ENCODE measurements at regions not wholly inside any gene's neighbourhood (a gene's known extent, or its start where the extent isn't known, plus 50 kb on each side); places are given as distances from the start of the nearest gene placed in this dataset.

DNA sequence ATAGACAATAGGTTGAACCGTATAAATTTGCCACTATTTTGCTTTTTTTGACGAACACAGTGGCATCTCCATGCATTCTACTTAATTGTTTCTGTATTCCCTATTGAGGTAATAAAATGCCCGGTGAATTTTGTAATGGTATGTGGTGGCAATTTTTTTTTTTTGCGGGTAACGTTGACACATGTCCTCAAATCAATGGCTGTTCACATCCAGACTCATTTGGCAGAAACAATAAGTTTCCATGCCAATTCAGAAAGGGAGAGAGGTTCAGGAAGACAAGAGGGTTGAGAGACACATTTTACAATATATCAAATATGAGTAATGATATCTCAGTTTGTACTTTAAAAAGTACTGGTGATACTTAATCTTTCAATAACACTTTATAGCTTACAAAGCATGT, 463.9 kb downstream of the WDR72 start:
- Mint-ChIP-seq H3K27me3 (ENCODE audit: low read depth) (no peaks in the 10 kb centered on the region), H3K27ac (no peak overlapping the region), H3K4me1 (no peaks in the 10 kb centered on the region), H3K4me3 (no peak overlapping the region), H3K36me3 (ENCODE audit: insufficient read depth in 1 of 3, low read depth in 3 of 3) (no peaks in the 10 kb centered on the region), H3K9me3 (no peaks in the 10 kb centered on the region)
- H4K91ac ChIP-seq (ENCODE audit: insufficient read length, low read depth, low read length), result no peak overlapping the region
- no peak overlapping the region for H4K5ac ChIP-seq (ENCODE audit: insufficient read length, low read depth, low read length)
- no peak overlapping the region for H3K27ac ChIP-seq (ENCODE audit: insufficient read length, low read depth, low read length)
- H3K79me1 ChIP-seq (ENCODE audit: insufficient read depth, low read depth, low read length, poor library complexity, severe bottlenecking), result no peaks in the 10 kb centered on the region
- H3K14ac ChIP-seq (ENCODE audit: insufficient read depth, low read length), result no peak overlapping the region
- H3K79me2 ChIP-seq (ENCODE audit: insufficient read depth, low read length), result no peaks in the 10 kb centered on the region
- WGBS (ENCODE audit: extremely low coverage, insufficient read length, low lambda C conversion rate), result no CpG with 5 or more reads among the region's 5 CpGs
- no peaks in the 10 kb centered on the region for H3K4me1 ChIP-seq (ENCODE audit: insufficient read depth, low read length)
- H4K20me1 ChIP-seq (ENCODE audit: control insufficient read depth, insufficient read depth, insufficient read length), result no peaks in the 10 kb centered on the region
- no peak overlapping the region for H3K18ac ChIP-seq (ENCODE audit: insufficient read length, low read depth, low read length)
- H3K56ac ChIP-seq (ENCODE audit: insufficient read length, low read depth, low read length), result no peak overlapping the region
- H2BK15ac ChIP-seq (ENCODE audit: low read depth, low read length), result no peak overlapping the region
- H2BK5ac ChIP-seq (ENCODE audit: insufficient read length, low read length), result no peak overlapping the region
- H2BK12ac ChIP-seq (ENCODE audit: insufficient read length, low read depth, low read length), result no peak overlapping the region
- H2BK120ac ChIP-seq (ENCODE audit: low read depth, low read length, poor library complexity, severe bottlenecking), result no peak overlapping the region
- TF ChIP-seq, protein P1, sequence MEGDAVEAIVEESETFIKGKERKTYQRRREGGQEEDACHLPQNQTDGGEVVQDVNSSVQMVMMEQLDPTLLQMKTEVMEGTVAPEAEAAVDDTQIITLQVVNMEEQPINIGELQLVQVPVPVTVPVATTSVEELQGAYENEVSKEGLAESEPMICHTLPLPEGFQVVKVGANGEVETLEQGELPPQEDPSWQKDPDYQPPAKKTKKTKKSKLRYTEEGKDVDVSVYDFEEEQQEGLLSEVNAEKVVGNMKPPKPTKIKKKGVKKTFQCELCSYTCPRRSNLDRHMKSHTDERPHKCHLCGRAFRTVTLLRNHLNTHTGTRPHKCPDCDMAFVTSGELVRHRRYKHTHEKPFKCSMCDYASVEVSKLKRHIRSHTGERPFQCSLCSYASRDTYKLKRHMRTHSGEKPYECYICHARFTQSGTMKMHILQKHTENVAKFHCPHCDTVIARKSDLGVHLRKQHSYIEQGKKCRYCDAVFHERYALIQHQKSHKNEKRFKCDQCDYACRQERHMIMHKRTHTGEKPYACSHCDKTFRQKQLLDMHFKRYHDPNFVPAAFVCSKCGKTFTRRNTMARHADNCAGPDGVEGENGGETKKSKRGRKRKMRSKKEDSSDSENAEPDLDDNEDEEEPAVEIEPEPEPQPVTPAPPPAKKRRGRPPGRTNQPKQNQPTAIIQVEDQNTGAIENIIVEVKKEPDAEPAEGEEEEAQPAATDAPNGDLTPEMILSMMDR (conservative IDR thresholded peaks at IDR 0.05), result no peak
- H3K23ac ChIP-seq (ENCODE audit: insufficient read length, low read depth, low read length), result no peak overlapping the region
- no peak overlapping the region for H2BK20ac ChIP-seq (ENCODE audit: low read depth, low read length, poor library complexity, severe bottlenecking)
- no peak overlapping the region for H3T11ph ChIP-seq (ENCODE audit: low read length)
- H3K4me2 ChIP-seq (ENCODE audit: insufficient read depth, insufficient read length, low read length), result no peak overlapping the region
- no peak overlapping the region for H4K8ac ChIP-seq (replicated peaks; ENCODE audit: insufficient read length, low read depth, low read length)
- no peaks in the 10 kb centered on the region for H3K23me2 ChIP-seq (ENCODE audit: insufficient read length, low read depth, low read length, poor library complexity, severe bottlenecking)
- no peaks in the 10 kb centered on the region for H3K9me3 ChIP-seq (ENCODE audit: control insufficient read depth, low read depth, low read length)
- H3K27me3 ChIP-seq (ENCODE audit: insufficient read depth, low read length), result no peaks in the 10 kb centered on the region
- no peak overlapping the region for H3K4ac ChIP-seq (ENCODE audit: low read depth, low read length)
- H2AK5ac ChIP-seq (ENCODE audit: insufficient read length, low read length), result no peak overlapping the region
- DNase-seq, result no peak
- no peak overlapping the region for H3K9ac ChIP-seq (ENCODE audit: extremely low read depth, insufficient read length, low read length)
- H2AFZ ChIP-seq (ENCODE audit: low read length), result no peak overlapping the region
